IMR-90 (cell line): ENCODE measurements at regions not wholly inside any gene's neighbourhood (a gene's known extent, or its start where the extent isn't known, plus 50 kb on each side); places are given as distances from the start of the nearest gene placed in this dataset.

Experiments used
- CTCF ChIP-seq: conservative IDR thresholded peaks from 2 replicates; pipeline ENCODE4 v1.5.1; 2012; ENCODE audit warnings: mild to moderate bottlenecking, low read depth, low read length, improper control_type of control experiment
- ELK1 ChIP-seq: fragments of 150-350 bp; IDR thresholded peaks from 2 replicates; pipeline ENCODE4 v1.6.1; 2016; ENCODE audit warnings: low read depth, mild to moderate bottlenecking, low read length, moderate library complexity, borderline replicate concordance
- MAZ ChIP-seq: IDR thresholded peaks from 2 replicates; pipeline ENCODE4 v1.6.1; 2012; ENCODE audit warnings: low read depth, mild to moderate bottlenecking, low read length, improper control_type of control experiment, moderate library complexity, borderline replicate concordance
- SMC3 ChIP-seq: fragments of 150-350 bp; IDR thresholded peaks from 2 replicates; pipeline ENCODE4 v1.6.1; 2016; ENCODE audit warnings: low read depth, mild to moderate bottlenecking, antibody characterized with exemption, low read length, moderate library complexity

DNA sequence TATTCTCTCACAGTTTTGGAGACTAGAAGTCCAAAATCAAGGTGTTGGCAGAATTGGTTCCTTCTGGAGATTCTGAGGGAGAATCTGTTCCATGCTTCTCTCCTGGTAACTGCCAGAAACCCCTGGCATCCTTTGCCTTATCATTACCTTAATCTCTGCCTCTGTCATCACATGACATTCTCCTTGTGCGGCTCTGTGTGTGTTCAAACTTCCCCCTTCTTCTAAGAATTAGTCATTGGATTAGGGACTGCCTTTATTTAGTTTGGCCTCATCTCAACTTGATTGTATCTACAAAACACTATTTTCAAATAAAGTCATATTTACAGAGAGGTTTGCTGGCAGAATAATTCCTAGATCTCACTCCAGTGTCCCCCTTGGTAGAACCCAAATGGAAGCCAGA is 68.9 kb downstream of the ZNF641 start:
- TF ChIP-seq CTCF, result no peak
- no peak for TF ChIP-seq MAZ
- TF ChIP-seq ELK1, result no peak
- TF ChIP-seq SMC3, result no peak
